ENCODE measurements at regions not wholly inside any gene's neighbourhood (a gene's known extent, or its start where the extent isn't known, plus 50 kb on each side); places are given as distances from the start of the nearest gene placed in this dataset.
"Not testable (repeated sequence)": the region's sequence is repeated elsewhere in the genome, so short reads cannot be mapped to it uniquely, and the experiment has no call there.

- H3K27ac ChIP-seq; ATAC-seq (replicated peaks in 6 of 8); in situ Hi-C loops (cut with MboI; ENCODE audit: low pct_unique_long_range_greater_than_20kb in 2 of 9, low sequenced_read_pairs in 9 of 9, unreplicated experiment in 9 of 9); H3K4me1 ChIP-seq (replicated peaks in 1 of 2); H3K4me3 ChIP-seq: not testable (repeated sequence)
- 0 to 67% methylated on average over 1 of the region's 1 CpG; no CpG with 5 or more reads in 8 of the 10 experiments for WGBS, 10 experiments
Measured at GRCh38 chrY:20382085-20382484, 193.5 kb upstream of the EIF1AY start.

GRCh38 chrY:20408201-20408600 lies 167.4 kb upstream of the EIF1AY start:
- no peak overlapping the region for H3K4me3 ChIP-seq
- no peaks in the 10 kb centered on the region for H3K4me1 ChIP-seq (replicated peaks in 1 of 2)
- H3K27ac ChIP-seq, result no peak overlapping the region
- WGBS, 10 experiments, result no CpG with 5 or more reads among the region's 1 CpG
- in situ Hi-C loops (cut with MboI; ENCODE audit: low pct_unique_long_range_greater_than_20kb in 2 of 9, low sequenced_read_pairs in 9 of 9, unreplicated experiment in 9 of 9), result no loop called here
- peak in 1 of 8 experiments; percentile 62 for ATAC-seq (replicated peaks in 6 of 8)

- Histone ChIP-seq H3K4me1 (replicated peaks in 1 of 2) (no peaks in the 10 kb centered on the region), H3K4me3 (no peak overlapping the region), H3K27ac (no peak overlapping the region)
- in situ Hi-C loops (cut with MboI; ENCODE audit: low pct_unique_long_range_greater_than_20kb in 2 of 9, low sequenced_read_pairs in 9 of 9, unreplicated experiment in 9 of 9), result no loop called here
- ATAC-seq (replicated peaks in 6 of 8), result peak in 2 of 8 experiments; percentile 55 to 60
Measured at GRCh38 chrY:20422752-20423151, 152.8 kb upstream of the EIF1AY start.

- no peak overlapping the region for H3K4me3 ChIP-seq
- no peak overlapping the region for H3K27ac ChIP-seq
- H3K4me1 ChIP-seq (replicated peaks in 1 of 2), result no peaks in the 10 kb centered on the region
- in situ Hi-C loops (cut with MboI; ENCODE audit: low pct_unique_long_range_greater_than_20kb in 2 of 9, low sequenced_read_pairs in 9 of 9, unreplicated experiment in 9 of 9), result no loop called here
- WGBS, 10 experiments, result 20% methylated on average over 1 of the region's 1 CpG; no CpG with 5 or more reads in 9 of the 10 experiments
- no peak for ATAC-seq (replicated peaks in 6 of 8)
Measured at GRCh38 chrY:20433670-20434069, 141.9 kb upstream of the EIF1AY start.

- H3K27ac ChIP-seq, result no peak overlapping the region
- H3K4me3 ChIP-seq, result no peak overlapping the region
- in situ Hi-C loops (cut with MboI; ENCODE audit: low pct_unique_long_range_greater_than_20kb in 2 of 9, low sequenced_read_pairs in 9 of 9, unreplicated experiment in 9 of 9), result no loop called here
- ATAC-seq (replicated peaks in 6 of 8), result peak in 1 of 8 experiments; percentile 14
- no peaks in the 10 kb centered on the region for H3K4me1 ChIP-seq (replicated peaks in 1 of 2)
- 11 to 80% (median 33%) methylated on average over 1 of the region's 3 CpGs; no CpG with 5 or more reads in 7 of the 10 experiments for WGBS, 10 experiments
Measured at GRCh38 chrY:20444170-20444569, 131.4 kb upstream of the EIF1AY start.

GRCh38 chrY:20447601-20448000 lies 128.0 kb upstream of the EIF1AY start:
- H3K27ac ChIP-seq, result no peak overlapping the region
- 62% methylated on average over 2 of the region's 2 CpGs; no CpG with 5 or more reads in 9 of the 10 experiments for WGBS, 10 experiments
- H3K4me3 ChIP-seq, result no peak overlapping the region
- H3K4me1 ChIP-seq (replicated peaks in 1 of 2), result no peaks in the 10 kb centered on the region
- in situ Hi-C loops (cut with MboI; ENCODE audit: low pct_unique_long_range_greater_than_20kb in 2 of 9, low sequenced_read_pairs in 9 of 9, unreplicated experiment in 9 of 9), result no loop called here
- ATAC-seq (replicated peaks in 6 of 8), result peak in 5 of 8 experiments; percentile 4 to 93 (median 82)

- WGBS, 10 experiments, result 60 to 85% (median 84%) methylated on average over 3 to 7 of the region's 7 CpGs; no CpG with 5 or more reads in 7 of the 10 experiments
- Histone ChIP-seq H3K4me1 (replicated peaks in 1 of 2) (no peaks in the 10 kb centered on the region), H3K4me3 (no peak overlapping the region), H3K27ac (no peak overlapping the region)
- no peak for ATAC-seq (replicated peaks in 6 of 8)
- in situ Hi-C loops (cut with MboI; ENCODE audit: low pct_unique_long_range_greater_than_20kb in 2 of 9, low sequenced_read_pairs in 9 of 9, unreplicated experiment in 9 of 9), result no loop called here
Measured at GRCh38 chrY:20449277-20449676, 126.3 kb upstream of the EIF1AY start.

- Histone ChIP-seq H3K4me1 (replicated peaks in 1 of 2) (no peaks in the 10 kb centered on the region), H3K4me3 (no peak overlapping the region), H3K27ac (no peak overlapping the region)
- peak in 6 of 8 experiments; percentile 38 to 99 (median 72) for ATAC-seq (replicated peaks in 6 of 8)
- WGBS, 10 experiments, result no CpG with 5 or more reads among the region's 2 CpGs
- in situ Hi-C loops (cut with MboI; ENCODE audit: low pct_unique_long_range_greater_than_20kb in 2 of 9, low sequenced_read_pairs in 9 of 9, unreplicated experiment in 9 of 9), result no loop called here
Measured at GRCh38 chrY:20470140-20470539, 105.4 kb upstream of the EIF1AY start.

- no peak overlapping the region for H3K27ac ChIP-seq
- H3K4me1 ChIP-seq (replicated peaks in 1 of 2), result no peaks in the 10 kb centered on the region
- 20 to 80% (median 37%) methylated on average over 1 to 2 of the region's 2 CpGs; no CpG with 5 or more reads in 6 of the 10 experiments for WGBS, 10 experiments
- no peak for ATAC-seq (replicated peaks in 6 of 8)
- in situ Hi-C loops (cut with MboI; ENCODE audit: low pct_unique_long_range_greater_than_20kb in 2 of 9, low sequenced_read_pairs in 9 of 9, unreplicated experiment in 9 of 9), result no loop called here
- no peak overlapping the region for H3K4me3 ChIP-seq
Measured at GRCh38 chrY:20515982-20516381, 59.6 kb upstream of the EIF1AY start.

Measured in motor neuron (in vitro differentiated cells).